HG03457 (cell line): ENCODE measurements at regions not wholly inside any gene's neighbourhood (a gene's known extent, or its start where the extent isn't known, plus 50 kb on each side); places are given as distances from the start of the nearest gene placed in this dataset.
"Not testable (repeated sequence)": the region's sequence is repeated elsewhere in the genome, so short reads cannot be mapped to it uniquely, and the experiment has no call there.

Source experiments
- ATAC-seq: cut with Tn5 transposase; IDR thresholded peaks from one replicate; pipeline ENCODE4 v1.9.1; 2021; ENCODE audit warnings: moderate number of reproducible peaks; ENCODE audit not compliant: unreplicated experiment

- ATAC-seq, result not testable (repeated sequence)
Measured at GRCh38 chr4:4030509-4030908, 196.2 kb downstream of the OTOP1 start.

DNA sequence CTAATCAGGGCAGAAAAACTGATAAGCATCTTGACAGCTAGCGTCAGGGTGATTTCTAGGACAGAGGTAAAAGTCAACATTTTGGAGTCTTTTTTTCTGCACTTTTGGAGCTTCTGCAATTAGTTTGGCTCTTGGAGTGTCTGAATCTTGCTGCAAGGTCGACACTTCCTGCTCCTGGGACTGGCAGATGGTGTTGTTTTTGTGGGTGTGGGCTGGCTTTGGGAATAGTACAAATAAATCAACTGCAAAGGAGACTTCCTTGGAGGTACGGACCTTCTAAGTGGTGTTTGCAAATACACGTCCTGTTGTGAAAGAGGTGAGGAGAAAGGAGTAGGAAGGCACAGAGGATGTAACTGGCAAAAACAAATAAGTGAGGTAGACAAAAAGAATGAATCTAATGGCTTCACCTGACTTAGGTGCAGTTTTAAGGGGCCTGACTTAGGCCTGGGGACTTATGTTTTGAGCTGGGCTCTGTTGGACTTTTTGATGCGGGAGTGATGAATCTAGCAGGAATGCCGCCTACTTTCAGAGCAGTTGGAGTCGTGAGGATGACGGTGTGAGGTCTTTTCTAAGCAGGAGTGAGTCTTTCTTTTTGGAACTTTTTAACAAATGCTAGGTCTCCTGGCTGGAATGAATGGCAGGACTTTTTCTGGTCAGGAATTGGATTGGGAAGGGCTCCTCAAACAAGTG lies 195.1 kb downstream of the OTOP1 start:
- not testable (repeated sequence) for ATAC-seq

DNA sequence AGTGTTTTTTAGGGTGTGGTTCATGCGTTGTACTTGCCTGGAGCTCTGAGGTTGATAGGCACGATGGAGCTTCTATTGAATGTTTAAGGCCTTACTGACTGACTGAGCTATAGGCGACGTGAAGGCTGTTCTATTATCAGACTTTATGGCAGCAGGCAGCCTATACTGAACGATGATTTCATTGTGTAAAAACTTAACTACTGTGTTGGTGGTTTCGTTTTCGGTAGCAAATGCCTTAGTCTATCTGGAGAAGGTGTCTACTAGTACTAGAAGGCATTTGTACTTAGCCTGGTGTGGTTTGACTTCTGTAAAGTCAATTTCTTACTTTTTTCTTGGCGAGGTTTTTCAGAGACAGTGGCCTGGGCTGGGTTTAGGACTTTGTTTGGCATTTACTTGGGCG lies 194.4 kb downstream of the OTOP1 start:
- not testable (repeated sequence) for ATAC-seq

DNA sequence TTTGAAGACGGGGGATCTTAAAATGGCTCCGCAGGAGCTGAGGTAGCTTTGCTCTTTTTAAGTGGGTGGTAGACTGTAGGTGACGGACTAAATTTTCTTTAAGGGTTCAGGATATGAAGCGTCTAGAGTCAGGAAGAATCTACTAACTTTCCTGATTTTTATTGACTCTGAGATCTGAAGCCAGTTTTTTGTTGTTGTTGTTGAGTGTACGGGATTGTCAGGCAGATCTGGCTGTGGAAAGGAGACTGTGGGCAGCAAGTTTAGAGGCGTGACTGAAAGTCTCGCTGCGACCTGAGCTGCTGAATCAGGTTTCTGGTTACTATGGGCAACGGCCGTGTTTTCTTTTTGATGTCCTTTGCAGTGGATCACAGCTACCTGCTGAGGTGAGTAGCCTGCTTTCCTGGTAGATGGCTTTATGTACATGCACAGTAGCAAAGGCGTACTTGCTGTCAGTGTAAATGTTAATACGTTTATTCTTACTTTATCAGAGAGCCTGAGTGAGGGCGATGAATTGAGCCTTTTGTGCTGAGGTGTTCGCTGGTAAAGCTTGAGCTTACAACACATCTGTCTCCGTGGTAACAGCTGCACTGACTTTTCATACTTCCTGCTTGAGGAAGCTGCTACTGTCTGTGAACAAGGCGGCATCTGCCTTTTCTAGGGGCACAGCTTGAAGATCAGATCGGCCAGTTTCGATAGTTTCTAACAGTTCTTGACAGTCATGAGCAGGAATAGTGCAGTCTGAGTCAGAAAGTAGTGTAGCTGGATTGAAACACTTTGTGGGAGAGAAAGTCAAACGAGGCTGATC lies 193.7 kb downstream of the OTOP1 start:
- not testable (repeated sequence) for ATAC-seq

- ATAC-seq, result not testable (repeated sequence)
Measured at GRCh38 chr4:4037399-4038138, 189.2 kb downstream of the OTOP1 start.

GRCh38 chr4:4045823-4046222 lies 180.9 kb downstream of the OTOP1 start:
- ATAC-seq, result not testable (repeated sequence)

DNA sequence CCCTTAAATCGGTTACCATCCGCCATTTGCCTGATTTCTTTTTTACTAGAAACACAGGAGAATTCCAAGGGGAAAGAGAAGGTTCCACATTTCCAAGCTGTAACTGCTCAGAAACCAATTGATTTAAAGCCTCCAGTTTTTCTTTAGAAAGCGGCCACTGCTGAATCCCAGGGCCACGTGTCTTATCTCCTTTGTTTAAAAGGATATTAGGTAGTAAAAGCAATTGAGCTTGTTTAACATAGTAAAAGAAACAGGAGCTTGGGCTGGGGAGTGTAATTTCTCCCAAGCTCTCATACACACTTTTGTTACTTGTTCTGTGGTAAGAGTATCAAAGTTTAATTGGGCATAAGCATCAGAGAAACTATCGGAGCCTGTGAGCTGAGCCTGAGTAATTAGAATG lies 180.0 kb downstream of the OTOP1 start:
- not testable (repeated sequence) for ATAC-seq

- ATAC-seq, result not testable (repeated sequence)
Measured at GRCh38 chr4:4047202-4047601, 179.5 kb downstream of the OTOP1 start.

- ATAC-seq, result not testable (repeated sequence)
Measured at GRCh38 chr4:4048227-4048626, 178.5 kb downstream of the OTOP1 start.

GRCh38 chr4:4050781-4051180 lies 175.9 kb downstream of the OTOP1 start:
- ATAC-seq, result not testable (repeated sequence)

DNA sequence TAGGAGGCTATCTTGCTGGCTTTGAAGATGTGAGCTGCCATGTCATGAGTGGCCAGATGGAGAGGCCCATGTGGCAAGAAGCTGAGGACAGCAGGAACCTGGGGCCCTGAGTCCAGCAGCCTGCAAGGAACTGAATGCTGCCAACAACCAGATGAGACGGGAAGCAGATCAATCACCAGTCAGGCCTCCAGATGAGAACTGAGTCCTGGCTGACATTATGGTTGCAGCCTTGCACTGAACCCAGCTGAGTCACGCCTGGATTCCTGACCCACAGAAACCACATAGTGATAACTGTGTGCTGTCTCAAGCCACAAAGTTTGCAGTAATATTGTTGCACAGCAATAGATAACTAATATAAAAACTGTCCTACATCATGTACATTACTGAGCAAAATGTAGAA lies 173.8 kb downstream of the OTOP1 start:
- ATAC-seq, result not testable (repeated sequence)

GRCh38 chr4:4057226-4057625 lies 169.5 kb downstream of the OTOP1 start:
- ATAC-seq, result not testable (repeated sequence)

DNA sequence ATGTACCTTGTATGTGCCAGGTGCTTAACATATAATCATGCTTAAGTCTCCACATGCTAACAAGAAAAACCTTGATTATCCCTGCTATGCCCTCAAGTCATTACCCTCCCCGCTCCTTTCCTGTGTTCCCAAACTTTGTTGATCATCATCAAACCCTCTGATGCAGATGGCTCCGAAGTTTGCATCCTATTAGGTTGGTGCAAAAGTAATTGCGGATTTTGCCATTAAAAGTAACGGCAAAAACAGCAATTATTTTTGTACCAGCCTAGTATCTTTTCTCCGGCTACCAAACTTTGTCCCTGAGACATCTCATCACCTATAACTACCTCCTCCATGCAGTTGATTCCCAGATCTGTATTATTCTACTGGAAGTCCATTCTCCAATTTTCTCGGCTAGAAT lies 142.6 kb downstream of the OTOP1 start:
- not testable (repeated sequence) for ATAC-seq

DNA sequence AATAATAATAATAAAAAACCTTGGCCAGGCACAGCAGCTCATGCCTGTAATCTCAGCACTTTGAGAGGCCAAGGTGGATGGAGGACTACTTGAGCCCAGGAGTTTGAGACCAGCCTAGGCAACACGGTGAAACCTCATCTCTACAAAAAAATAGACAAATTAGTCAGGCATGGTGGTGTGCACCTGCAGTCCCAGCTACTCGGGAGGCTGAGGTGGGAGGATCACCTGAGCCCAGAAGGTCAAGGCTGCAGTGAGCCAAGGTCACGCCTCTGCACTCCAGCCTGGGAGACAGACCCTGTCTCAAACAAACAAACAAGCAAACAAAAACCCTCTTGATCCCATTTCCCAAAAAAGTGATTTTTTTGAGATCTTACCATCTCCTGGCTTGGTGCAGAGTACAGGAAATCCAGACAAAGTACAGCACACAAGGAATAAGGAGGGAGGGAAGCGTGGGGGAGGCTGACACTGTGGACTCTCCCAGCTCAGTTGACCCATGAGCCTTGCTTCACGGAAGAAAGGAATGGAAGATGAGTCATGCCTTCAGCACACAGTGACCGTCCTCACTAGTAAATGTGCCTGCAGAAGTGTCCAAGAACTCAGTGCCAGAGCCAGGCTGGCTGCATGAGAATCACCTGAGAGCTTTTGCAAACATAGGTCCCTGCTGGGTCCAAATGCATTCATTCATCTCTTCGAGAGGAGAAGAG lies 136.9 kb downstream of the OTOP1 start:
- not testable (repeated sequence) for ATAC-seq

DNA sequence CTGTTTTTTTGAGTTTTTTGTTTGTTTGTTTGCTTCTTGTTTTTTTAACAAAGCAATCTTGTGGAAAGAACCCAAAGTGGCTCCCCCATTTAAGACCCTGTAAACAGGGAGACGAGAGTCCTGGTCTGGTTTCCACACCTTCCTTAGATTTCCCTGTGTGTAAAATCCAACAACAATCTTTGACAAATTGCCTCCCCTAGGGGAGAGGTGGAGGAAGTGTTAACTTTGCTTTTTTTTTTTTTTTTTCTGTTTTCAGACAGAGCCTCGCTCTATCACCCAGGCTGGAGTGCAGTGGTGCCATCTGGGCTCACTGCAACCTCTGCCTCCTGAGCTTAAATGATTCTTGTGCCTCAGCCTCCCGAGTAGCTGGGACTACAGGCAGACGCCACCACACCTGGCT lies 136.0 kb downstream of the OTOP1 start:
- ATAC-seq, result not testable (repeated sequence)

GRCh38 chr4:4092159-4092558 lies 134.6 kb downstream of the OTOP1 start:
- ATAC-seq, result not testable (repeated sequence)

GRCh38 chr4:4099610-4100009 lies 127.1 kb downstream of the OTOP1 start:
- ATAC-seq, result not testable (repeated sequence)

GRCh38 chr4:4106923-4107322 lies 119.8 kb downstream of the OTOP1 start:
- ATAC-seq, result not testable (repeated sequence)

- ATAC-seq, result not testable (repeated sequence)
Measured at GRCh38 chr4:4107411-4108107, 119.2 kb downstream of the OTOP1 start.

DNA sequence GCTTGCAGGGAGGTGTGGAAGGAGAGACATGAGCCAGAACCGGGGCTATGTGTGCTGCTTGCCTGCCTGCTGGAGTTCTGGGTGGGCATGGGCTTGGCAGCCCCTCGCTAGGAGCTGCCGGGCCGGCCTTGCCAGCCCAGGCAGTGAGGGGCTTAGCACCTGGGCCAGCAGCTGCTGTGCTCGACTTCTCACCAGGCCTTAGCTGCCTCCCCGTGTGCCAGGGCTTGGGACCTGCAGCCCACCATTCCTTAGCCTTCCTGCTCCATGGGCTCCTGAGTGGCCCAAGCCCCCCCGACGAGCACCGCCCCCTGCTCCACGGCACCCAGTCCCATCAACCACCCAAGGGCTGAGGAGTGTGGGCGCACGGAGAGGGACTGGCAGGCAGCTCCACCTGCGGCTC lies 111.3 kb downstream of the OTOP1 start:
- not testable (repeated sequence) for ATAC-seq
